Neural progenitor cell (in vitro differentiated cells): ENCODE measurements at regions not wholly inside any gene's neighbourhood (a gene's known extent, or its start where the extent isn't known, plus 50 kb on each side); places are given as distances from the start of the nearest gene placed in this dataset.

Experiments
- EZH2 ChIP-seq: fragments of 200-600 bp; sonication (generic); IDR thresholded peaks from 2 replicates; pipeline ENCODE4 v1.6.1; 2017; ENCODE audit warnings: antibody characterized with exemption, mild to moderate bottlenecking, moderate library complexity
- EZH2phosphoT487 ChIP-seq: fragments of 200-600 bp; sonication (generic); IDR thresholded peaks from 2 replicates; pipeline ENCODE4 v1.6.1; 2017; ENCODE audit warnings: antibody characterized with exemption
- TF ChIP-seq, protein P1 (sequence below): fragments of 200-600 bp; sonication (generic); IDR thresholded peaks from 2 replicates; pipeline ENCODE4 v1.5.1; 2017; ENCODE audit warnings: antibody characterized with exemption, mild to moderate bottlenecking

- TF ChIP-seq, protein P1, sequence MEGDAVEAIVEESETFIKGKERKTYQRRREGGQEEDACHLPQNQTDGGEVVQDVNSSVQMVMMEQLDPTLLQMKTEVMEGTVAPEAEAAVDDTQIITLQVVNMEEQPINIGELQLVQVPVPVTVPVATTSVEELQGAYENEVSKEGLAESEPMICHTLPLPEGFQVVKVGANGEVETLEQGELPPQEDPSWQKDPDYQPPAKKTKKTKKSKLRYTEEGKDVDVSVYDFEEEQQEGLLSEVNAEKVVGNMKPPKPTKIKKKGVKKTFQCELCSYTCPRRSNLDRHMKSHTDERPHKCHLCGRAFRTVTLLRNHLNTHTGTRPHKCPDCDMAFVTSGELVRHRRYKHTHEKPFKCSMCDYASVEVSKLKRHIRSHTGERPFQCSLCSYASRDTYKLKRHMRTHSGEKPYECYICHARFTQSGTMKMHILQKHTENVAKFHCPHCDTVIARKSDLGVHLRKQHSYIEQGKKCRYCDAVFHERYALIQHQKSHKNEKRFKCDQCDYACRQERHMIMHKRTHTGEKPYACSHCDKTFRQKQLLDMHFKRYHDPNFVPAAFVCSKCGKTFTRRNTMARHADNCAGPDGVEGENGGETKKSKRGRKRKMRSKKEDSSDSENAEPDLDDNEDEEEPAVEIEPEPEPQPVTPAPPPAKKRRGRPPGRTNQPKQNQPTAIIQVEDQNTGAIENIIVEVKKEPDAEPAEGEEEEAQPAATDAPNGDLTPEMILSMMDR = no peak
- TF ChIP-seq EZH2phosphoT487 (no peak), EZH2 (no peak)
Measured at GRCh38 chr15:94667109-94667508, 435.7 kb downstream of the MCTP2 start.
